Activated B cell treated with CpG ODN at 0.5 μM for 24 hours (primary cell): ENCODE measurements at regions not wholly inside any gene's neighbourhood (a gene's known extent, or its start where the extent isn't known, plus 50 kb on each side); places are given as distances from the start of the nearest gene placed in this dataset.

Source experiments
- ATAC-seq: fragments of 200-7000 bp; cut with Tn5 transposase; one replicate; pipeline ENCODE4 v1.10.0; 2021; ENCODE audit warnings: low read depth, mild to moderate bottlenecking, moderate library complexity
- CTCF ChIA-PET: fragments of 350-600 bp; sonication (Branson Sonifier 250); formaldehyde crosslinking; loops from one replicate; lab custom pipeline; 2021; ENCODE audit warnings: antibody characterized with exemption; lab: Charles Lee
- POLR2A ChIA-PET: fragments of 350-600 bp; sonication (Branson Sonifier 250); formaldehyde crosslinking; loops from one replicate; lab custom pipeline; 2021; ENCODE audit warnings: antibody characterized with exemption; lab: Charles Lee
- DNase-seq: peaks from one replicate; pipeline ENCODE4 v3.0.0; 2022
- H3K27ac Mint-ChIP-seq: one replicate; pipeline ENCODE4 v1.8.0; 2020; ENCODE audit warnings: mixed read lengths
- H3K27me3 Mint-ChIP-seq: one replicate; pipeline ENCODE4 v1.8.0; 2021; ENCODE audit warnings: mixed read lengths
- H3K36me3 Mint-ChIP-seq: one replicate; pipeline ENCODE4 v1.8.0; 2021; ENCODE audit warnings: low read depth, mixed read lengths
- H3K4me1 Mint-ChIP-seq: one replicate; pipeline ENCODE4 v1.8.0; 2021; ENCODE audit warnings: mixed read lengths
- H3K4me3 Mint-ChIP-seq: one replicate; pipeline ENCODE4 v1.8.0; 2020; ENCODE audit warnings: mild to moderate bottlenecking, mixed read lengths
- H3K9me3 Mint-ChIP-seq: one replicate; pipeline ENCODE4 v1.8.0; 2020; ENCODE audit warnings: mixed read lengths
- CTCF ChIP-seq: fragments of 200-600 bp; IDR thresholded peaks from one replicate; pipeline ENCODE4 v1.8.0; 2022; ENCODE audit warnings: antibody characterized with exemption, mild to moderate bottlenecking
- intact Hi-C: fragments of 100-400 bp; cut with micrococcal nuclease; formaldehyde crosslinking; loops from one replicate; pipeline ENCODE4 v1.15.1; 2024

DNA sequence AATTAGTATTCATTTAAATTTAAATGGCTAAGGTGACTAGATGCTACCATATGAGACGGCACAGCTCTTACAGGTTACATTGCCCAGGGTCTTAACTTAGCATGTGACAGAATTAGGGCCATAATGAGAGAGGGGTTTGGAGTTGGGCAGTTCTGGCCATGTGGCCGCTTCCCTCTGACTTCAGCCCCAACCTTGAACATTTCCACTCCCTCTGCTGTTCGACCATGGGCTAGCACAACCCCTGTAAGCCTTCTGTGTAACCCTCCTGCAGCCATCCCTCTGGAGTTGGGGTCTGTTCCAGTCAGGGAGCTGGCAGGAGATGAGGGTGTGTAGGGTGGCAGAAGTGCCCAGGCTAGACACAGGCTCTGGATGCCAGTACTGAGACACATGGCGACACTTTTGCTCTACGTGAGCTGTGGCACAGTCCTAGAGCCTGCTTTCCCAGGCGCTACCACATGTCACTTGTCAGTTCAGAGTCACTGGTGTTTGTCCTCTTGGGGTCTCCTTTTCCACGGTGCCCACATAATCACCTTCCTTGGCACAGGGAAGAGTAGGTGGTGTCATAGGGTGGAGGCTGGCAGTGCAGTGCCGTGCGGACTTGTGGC is 128.7 kb upstream of the PITX1 start:
- Mint-ChIP-seq H3K27ac (no peak overlapping the region), H3K9me3 (peaks cover 18% of the 10 kb centered on the region), H3K36me3 (peaks cover 2% of the 10 kb centered on the region), H3K4me3 (no peak overlapping the region), H3K4me1 (no peaks in the 10 kb centered on the region), H3K27me3 (peaks cover 23% of the 10 kb centered on the region)
- intact Hi-C loops = no loop called here
- DNase-seq (no peak), ATAC-seq (no peak)
- no peak for TF ChIP-seq CTCF
- POLR2A ChIA-PET = no interaction called here
- CTCF ChIA-PET = no interaction called here

GRCh38 chr5:135161221-135161620 is 127.2 kb upstream of the PITX1 start:
- DNase-seq (no peak), ATAC-seq (no peak)
- ChIA-PET POLR2A (no interaction called here), CTCF (no interaction called here)
- intact Hi-C loops = no loop called here
- Mint-ChIP-seq H3K4me3 (no peak overlapping the region), H3K4me1 (no peaks in the 10 kb centered on the region), H3K9me3 (peaks cover 25% of the 10 kb centered on the region), H3K36me3 (peaks cover 2% of the 10 kb centered on the region), H3K27ac (no peak overlapping the region), H3K27me3 (peaks cover 18% of the 10 kb centered on the region)
- no peak for TF ChIP-seq CTCF

- Mint-ChIP-seq H3K36me3 (peaks cover 2% of the 10 kb centered on the region), H3K9me3 (peaks cover 25% of the 10 kb centered on the region), H3K27ac (no peak overlapping the region), H3K27me3 (peaks cover 22% of the 10 kb centered on the region), H3K4me1 (no peaks in the 10 kb centered on the region), H3K4me3 (no peak overlapping the region)
- DNase-seq = no peak
- POLR2A ChIA-PET = no interaction called here
- intact Hi-C loops = no loop called here
- CTCF ChIA-PET = interaction anchor here (0.7 kb wide), 1 partner anchor 19 kb away, joined by 6 read pairs; no protein-coding TSS in a partner anchor
- no peak for ATAC-seq
- TF ChIP-seq CTCF = no peak
Measured at GRCh38 chr5:135160036-135160675, 126.1 kb upstream of the PITX1 start.

DNA sequence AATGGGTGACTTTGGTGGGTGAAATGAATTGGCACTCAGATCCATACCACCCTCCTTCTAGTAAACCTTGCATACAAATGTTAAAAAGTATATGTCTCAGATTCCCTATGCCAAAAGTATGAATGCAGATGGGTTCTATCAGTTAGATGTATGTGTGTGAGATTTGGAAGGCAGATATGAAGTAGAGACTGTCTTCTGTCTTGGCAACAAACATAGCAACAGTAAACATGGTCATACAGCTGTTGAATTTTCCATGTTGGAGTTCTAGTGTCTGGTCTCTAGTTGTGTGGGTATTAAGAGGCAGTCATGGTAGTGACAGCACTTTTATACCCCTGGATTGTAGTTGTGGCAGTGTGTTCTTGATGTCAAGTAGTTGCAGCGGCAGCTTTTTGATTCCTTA is 125.6 kb upstream of the PITX1 start:
- peaks cover 2% of the 10 kb centered on the region for H3K36me3 Mint-ChIP-seq
- H3K27ac Mint-ChIP-seq = no peak overlapping the region
- H3K27me3 Mint-ChIP-seq = peaks cover 25% of the 10 kb centered on the region
- H3K9me3 Mint-ChIP-seq = peaks cover 25% of the 10 kb centered on the region
- POLR2A ChIA-PET = no interaction called here
- CTCF ChIA-PET = interaction anchor here (0.7 kb wide), 1 partner anchor 20 kb away, joined by 6 read pairs; no protein-coding TSS in a partner anchor
- no peaks in the 10 kb centered on the region for H3K4me1 Mint-ChIP-seq
- intact Hi-C loops = no loop called here
- H3K4me3 Mint-ChIP-seq = no peak overlapping the region
- ATAC-seq (no peak), DNase-seq (no peak)
- TF ChIP-seq CTCF = no peak

DNA sequence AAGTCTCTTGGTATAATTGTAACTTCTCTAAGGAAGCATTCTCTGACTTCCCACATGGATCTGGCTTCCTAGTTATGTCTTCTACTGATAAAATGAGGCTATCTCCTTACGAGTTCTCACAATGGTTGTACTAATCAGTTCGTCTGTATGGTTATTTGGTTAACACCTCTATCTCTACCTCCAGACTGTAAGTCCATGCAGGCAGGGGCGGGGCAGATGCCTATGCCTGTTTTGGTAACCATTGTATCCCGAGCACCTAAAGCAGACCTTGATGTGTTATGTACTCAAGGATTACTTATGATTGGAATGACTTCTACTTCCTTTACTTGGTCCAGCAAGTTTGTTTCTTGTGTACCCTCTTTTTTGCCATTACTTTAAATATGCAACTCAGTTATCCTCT is 125.0 kb upstream of the PITX1 start:
- Mint-ChIP-seq H3K27me3 (peaks cover 25% of the 10 kb centered on the region), H3K4me1 (no peaks in the 10 kb centered on the region), H3K36me3 (peaks cover 2% of the 10 kb centered on the region), H3K27ac (no peak overlapping the region), H3K4me3 (no peak overlapping the region), H3K9me3 (peaks cover 25% of the 10 kb centered on the region)
- POLR2A ChIA-PET = no interaction called here
- no peak for DNase-seq
- intact Hi-C loops = no loop called here
- ATAC-seq = no peak
- CTCF ChIA-PET = no interaction called here
- TF ChIP-seq CTCF = no peak
